ENCODE measurements at regions not wholly inside any gene's neighbourhood (a gene's known extent, or its start where the extent isn't known, plus 50 kb on each side); places are given as distances from the start of the nearest gene placed in this dataset.

DNA sequence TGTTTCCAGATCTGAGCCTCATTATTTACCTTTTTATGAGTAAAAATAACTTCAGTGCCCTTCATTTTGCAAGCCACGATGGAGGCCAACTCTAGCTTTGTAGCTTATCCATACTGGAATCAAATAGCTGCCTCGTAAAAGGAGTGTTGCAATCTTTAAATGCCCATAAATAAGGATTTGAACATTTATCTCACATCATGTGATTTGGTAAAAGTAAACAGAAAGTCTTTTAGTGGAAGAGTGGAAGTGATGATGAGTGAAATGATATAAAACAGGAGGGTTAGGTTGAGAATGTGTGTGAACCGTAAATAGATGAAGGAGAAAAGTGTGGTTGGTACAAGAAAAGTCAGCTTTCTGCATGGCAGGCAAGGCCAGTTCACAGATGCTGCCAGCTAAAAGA is 348.9 kb downstream of the OSR1 start (continued):
- TF ChIP-seq TAF1 (conservative IDR thresholded peaks at IDR 0.05): no peak
- TF ChIP-seq JUND (IDR thresholded peaks at IDR 0.05): no peak
- no peak for TF ChIP-seq GABPA (IDR thresholded peaks at IDR 0.05 in 1 of 2, conservative IDR thresholded peaks at IDR 0.05 in 1 of 2)
- no peak for TF ChIP-seq EGR1 (IDR thresholded peaks at IDR 0.05; ENCODE audit: low read depth in 2 of 2)
- TF ChIP-seq, protein P1, sequence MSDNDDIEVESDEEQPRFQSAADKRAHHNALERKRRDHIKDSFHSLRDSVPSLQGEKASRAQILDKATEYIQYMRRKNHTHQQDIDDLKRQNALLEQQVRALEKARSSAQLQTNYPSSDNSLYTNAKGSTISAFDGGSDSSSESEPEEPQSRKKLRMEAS (IDR thresholded peaks at IDR 0.05): no peak

DNA sequence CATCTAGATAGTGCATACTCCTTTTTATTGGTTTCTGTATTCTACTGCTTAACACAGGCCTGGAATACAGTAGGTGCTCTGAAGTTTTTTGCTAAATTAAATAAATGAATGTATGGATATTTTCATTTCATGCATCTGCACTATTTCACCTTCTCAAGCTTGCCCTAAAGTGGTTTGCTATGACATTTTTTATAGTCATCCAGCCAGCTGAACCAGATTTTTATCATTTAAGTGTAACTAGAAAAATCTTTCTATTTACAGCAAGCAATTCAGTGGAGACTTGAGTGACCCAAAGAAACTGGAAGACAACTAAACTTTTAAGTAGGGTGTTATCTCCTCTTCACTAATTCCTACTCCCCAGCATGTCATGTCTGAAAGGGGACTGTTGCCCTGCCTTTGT is 354.9 kb downstream of the OSR1 start:
- TF ChIP-seq REST (IDR thresholded peaks at IDR 0.05) (no peak), EGR1 (IDR thresholded peaks at IDR 0.05; ENCODE audit: low read depth in 2 of 2) (no peak), JUND (IDR thresholded peaks at IDR 0.05) (no peak), HNF4A (conservative IDR thresholded peaks at IDR 0.05) (no peak), GABPA (IDR thresholded peaks at IDR 0.05 in 1 of 2, conservative IDR thresholded peaks at IDR 0.05 in 1 of 2) (no peak), NR2F2 (IDR thresholded peaks at IDR 0.05) (no peak), FOXA2 (IDR thresholded peaks at IDR 0.05) (no peak)
- Histone ChIP-seq H3K4me3 (ENCODE audit: low read depth in 1 of 3, low read length in 3 of 3) (no peak overlapping the region), H3K27me3 (ENCODE audit: control insufficient read depth in 4 of 4, insufficient read depth in 4 of 4, low read length in 3 of 4) (no peaks in the 10 kb centered on the region), H3K27ac (ENCODE audit: low read depth in 1 of 2, low read length in 2 of 2) (no peak overlapping the region), H3K36me3 (ENCODE audit: control insufficient read depth in 4 of 4, insufficient read depth in 3 of 4, low read depth in 1 of 4, low read length in 3 of 4) (no peaks in the 10 kb centered on the region), H3K9ac (ENCODE audit: low read depth in 1 of 2, low read length in 2 of 2) (no peak overlapping the region), H3K9me3 (ENCODE audit: control insufficient read depth in 4 of 4, low read length in 3 of 4) (no peaks in the 10 kb centered on the region), H3K4me1 (ENCODE audit: control insufficient read depth in 4 of 4, insufficient read depth in 4 of 4, low read length in 3 of 4) (no peaks in the 10 kb centered on the region)
- DNase-seq (ENCODE audit: low spot score): no peak

DNA sequence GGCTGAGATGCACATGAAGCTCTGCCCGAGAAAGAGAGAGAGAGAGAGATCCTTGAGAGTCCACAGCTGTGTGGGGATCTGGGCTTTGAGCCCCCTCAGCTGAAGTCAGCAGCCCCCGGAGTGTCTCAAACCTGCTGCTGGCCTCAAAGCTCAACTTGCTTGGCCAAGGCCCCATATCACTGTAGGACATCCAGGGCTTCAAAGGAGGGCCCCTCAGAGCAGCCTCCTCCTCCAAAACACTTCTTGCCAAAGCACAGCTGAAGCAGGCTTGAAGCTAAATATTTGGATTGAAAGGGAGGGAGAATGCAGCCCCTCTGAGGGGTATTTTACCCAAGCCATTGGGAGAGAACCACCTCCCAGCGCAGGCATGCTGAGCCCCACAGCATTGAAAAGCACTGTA is 357.6 kb downstream of the OSR1 start:
- Histone ChIP-seq H3K27ac (ENCODE audit: low read depth in 1 of 2, low read length in 2 of 2) (no peak overlapping the region), H3K36me3 (ENCODE audit: control insufficient read depth in 4 of 4, insufficient read depth in 3 of 4, low read depth in 1 of 4, low read length in 3 of 4) (no peaks in the 10 kb centered on the region), H3K9ac (ENCODE audit: low read depth in 1 of 2, low read length in 2 of 2) (no peak overlapping the region), H3K4me1 (ENCODE audit: control insufficient read depth in 4 of 4, insufficient read depth in 4 of 4, low read length in 3 of 4) (no peaks in the 10 kb centered on the region), H3K27me3 (ENCODE audit: control insufficient read depth in 4 of 4, insufficient read depth in 4 of 4, low read length in 3 of 4) (no peaks in the 10 kb centered on the region), H3K9me3 (ENCODE audit: control insufficient read depth in 4 of 4, low read length in 3 of 4) (no peaks in the 10 kb centered on the region), H3K4me3 (ENCODE audit: low read depth in 1 of 3, low read length in 3 of 3) (no peak overlapping the region)
- TF ChIP-seq GABPA (IDR thresholded peaks at IDR 0.05 in 1 of 2, conservative IDR thresholded peaks at IDR 0.05 in 1 of 2) (no peak), HNF4G (IDR thresholded peaks at IDR 0.05) (no peak), HNF4A (conservative IDR thresholded peaks at IDR 0.05) (no peak), SP1 (IDR thresholded peaks at IDR 0.05) (no peak), FOXA1 (IDR thresholded peaks at IDR 0.05) (no peak), EGR1 (IDR thresholded peaks at IDR 0.05; ENCODE audit: low read depth in 2 of 2) (no peak), TAF1 (conservative IDR thresholded peaks at IDR 0.05) (no peak), ATF3 (IDR thresholded peaks at IDR 0.05) (no peak), YY1 (IDR thresholded peaks at IDR 0.05) (no peak), RAD21 (IDR thresholded peaks at IDR 0.05) (no peak), CTCF (IDR thresholded peaks at IDR 0.05; ENCODE audit: low read depth, low read length, missing input control) (no peak), JUND (IDR thresholded peaks at IDR 0.05) (no peak), REST (IDR thresholded peaks at IDR 0.05) (no peak), FOXA2 (IDR thresholded peaks at IDR 0.05) (no peak), RXRA (IDR thresholded peaks at IDR 0.05) (no peak), NR2F2 (IDR thresholded peaks at IDR 0.05) (no peak)
- TF ChIP-seq, protein P1 (IDR thresholded peaks at IDR 0.05): no peak
- TF ChIP-seq, protein P2, sequence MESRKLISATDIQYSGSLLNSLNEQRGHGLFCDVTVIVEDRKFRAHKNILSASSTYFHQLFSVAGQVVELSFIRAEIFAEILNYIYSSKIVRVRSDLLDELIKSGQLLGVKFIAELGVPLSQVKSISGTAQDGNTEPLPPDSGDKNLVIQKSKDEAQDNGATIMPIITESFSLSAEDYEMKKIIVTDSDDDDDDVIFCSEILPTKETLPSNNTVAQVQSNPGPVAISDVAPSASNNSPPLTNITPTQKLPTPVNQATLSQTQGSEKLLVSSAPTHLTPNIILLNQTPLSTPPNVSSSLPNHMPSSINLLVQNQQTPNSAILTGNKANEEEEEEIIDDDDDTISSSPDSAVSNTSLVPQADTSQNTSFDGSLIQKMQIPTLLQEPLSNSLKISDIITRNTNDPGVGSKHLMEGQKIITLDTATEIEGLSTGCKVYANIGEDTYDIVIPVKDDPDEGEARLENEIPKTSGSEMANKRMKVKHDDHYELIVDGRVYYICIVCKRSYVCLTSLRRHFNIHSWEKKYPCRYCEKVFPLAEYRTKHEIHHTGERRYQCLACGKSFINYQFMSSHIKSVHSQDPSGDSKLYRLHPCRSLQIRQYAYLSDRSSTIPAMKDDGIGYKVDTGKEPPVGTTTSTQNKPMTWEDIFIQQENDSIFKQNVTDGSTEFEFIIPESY (IDR thresholded peaks at IDR 0.05): no peak
- no peak for DNase-seq (ENCODE audit: low spot score)
- 94% methylated on average over 3 of the region's 3 CpGs for WGBS

Measured in liver (tissue), 8 donors.